ENCODE measurements at regions not wholly inside any gene's neighbourhood (a gene's known extent, or its start where the extent isn't known, plus 50 kb on each side); places are given as distances from the start of the nearest gene placed in this dataset.
A peak's percentile ranks its signal among the peaks of the same experiment; 100 is the strongest.

DNA sequence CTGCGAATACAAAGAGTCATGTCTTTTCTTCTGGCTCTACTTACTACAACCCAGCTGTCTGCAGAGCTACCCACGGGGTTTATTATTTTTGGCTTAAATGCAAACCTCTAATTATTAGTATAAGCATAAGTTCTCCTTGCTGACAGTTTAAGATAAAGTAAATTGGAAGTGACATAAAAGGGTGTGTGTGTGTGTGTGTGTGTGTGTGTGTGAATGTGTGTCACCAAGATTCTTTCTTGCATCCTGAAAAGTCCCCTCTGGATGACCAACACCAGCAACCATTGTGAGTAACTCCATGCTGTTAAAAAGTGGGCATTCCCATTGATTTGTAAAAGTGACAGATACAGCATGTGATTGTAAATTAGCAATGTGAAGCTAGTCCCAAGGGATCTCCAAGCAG lies 803.8 kb upstream of the ZNF608 start:
- H3K9ac ChIP-seq (replicated peaks; ENCODE audit: extremely low read depth, insufficient read depth, low read length), result peak overlapping the region; percentile 57
- peaks cover 30% of the 10 kb centered on the region for H3K4me1 ChIP-seq (ENCODE audit: control insufficient read depth, extremely low read depth, insufficient read depth, low read length)
- H3K4me3 ChIP-seq (replicated peaks in 1 of 3; ENCODE audit: insufficient read depth in 1 of 3, low read depth in 1 of 3, low read length in 3 of 3), result no peak overlapping the region
- H3K4me2 ChIP-seq (ENCODE audit: insufficient read depth, low read length), result peak overlapping the region; percentile 81
- H3K79me2 ChIP-seq (ENCODE audit: control insufficient read depth, insufficient read depth, low read length), result no peaks in the 10 kb centered on the region
- intact Hi-C loops (cut with micrococcal nuclease) (loop anchor here (1.0 to 10.0 kb wide), 10 partner anchors 9 to 1013 kb away; no protein-coding TSS in a partner anchor), dilution Hi-C loops (cut with MboI; ENCODE audit: extremely low pct_ligation_motif_present, low sequenced_read_pairs) (no loop called here)
- no peaks in the 10 kb centered on the region for H4K20me1 ChIP-seq (replicated peaks; ENCODE audit: control insufficient read depth, extremely low read depth, insufficient read depth, low read length)
- H2AFZ ChIP-seq (ENCODE audit: low read depth, low read length), result no peak overlapping the region
- TF ChIP-seq MYC (IDR thresholded peaks at IDR 0.05; ENCODE audit: low read depth, low read length) (no peak), EZH2 (IDR thresholded peaks at IDR 0.05; ENCODE audit: borderline replicate concordance, low read depth, low read length, severe bottlenecking) (no peak), FOS (IDR thresholded peaks at IDR 0.05; ENCODE audit: borderline replicate concordance, insufficient read depth, low read length) (peak; percentile 44), GATA2 (IDR thresholded peaks at IDR 0.05; ENCODE audit: insufficient read depth, insufficient read length, low read depth, low read length) (peak; percentile 85), POLR2A (IDR thresholded peaks at IDR 0.05; ENCODE audit: low read depth, low read length) (peak; percentile 66), POLR2AphosphoS5 (IDR thresholded peaks at IDR 0.05; ENCODE audit: insufficient read depth, low read depth, low read length) (peak; percentile 86), JUN (IDR thresholded peaks at IDR 0.05; ENCODE audit: borderline replicate concordance, insufficient read depth, insufficient read length, low read depth) (peak; percentile 43)
- TF ChIP-seq, protein P1, sequence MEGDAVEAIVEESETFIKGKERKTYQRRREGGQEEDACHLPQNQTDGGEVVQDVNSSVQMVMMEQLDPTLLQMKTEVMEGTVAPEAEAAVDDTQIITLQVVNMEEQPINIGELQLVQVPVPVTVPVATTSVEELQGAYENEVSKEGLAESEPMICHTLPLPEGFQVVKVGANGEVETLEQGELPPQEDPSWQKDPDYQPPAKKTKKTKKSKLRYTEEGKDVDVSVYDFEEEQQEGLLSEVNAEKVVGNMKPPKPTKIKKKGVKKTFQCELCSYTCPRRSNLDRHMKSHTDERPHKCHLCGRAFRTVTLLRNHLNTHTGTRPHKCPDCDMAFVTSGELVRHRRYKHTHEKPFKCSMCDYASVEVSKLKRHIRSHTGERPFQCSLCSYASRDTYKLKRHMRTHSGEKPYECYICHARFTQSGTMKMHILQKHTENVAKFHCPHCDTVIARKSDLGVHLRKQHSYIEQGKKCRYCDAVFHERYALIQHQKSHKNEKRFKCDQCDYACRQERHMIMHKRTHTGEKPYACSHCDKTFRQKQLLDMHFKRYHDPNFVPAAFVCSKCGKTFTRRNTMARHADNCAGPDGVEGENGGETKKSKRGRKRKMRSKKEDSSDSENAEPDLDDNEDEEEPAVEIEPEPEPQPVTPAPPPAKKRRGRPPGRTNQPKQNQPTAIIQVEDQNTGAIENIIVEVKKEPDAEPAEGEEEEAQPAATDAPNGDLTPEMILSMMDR (IDR thresholded peaks at IDR 0.05; ENCODE audit: extremely low read depth in 1 of 2, insufficient read depth in 1 of 2, low read depth in 1 of 2, low read length in 2 of 2), result no peak
- TF ChIP-seq, protein P2, sequence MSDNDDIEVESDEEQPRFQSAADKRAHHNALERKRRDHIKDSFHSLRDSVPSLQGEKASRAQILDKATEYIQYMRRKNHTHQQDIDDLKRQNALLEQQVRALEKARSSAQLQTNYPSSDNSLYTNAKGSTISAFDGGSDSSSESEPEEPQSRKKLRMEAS (IDR thresholded peaks at IDR 0.05; ENCODE audit: insufficient read depth, insufficient read length), result no peak
- H3K27ac ChIP-seq (ENCODE audit: insufficient read depth, low read depth, low read length), result peak overlapping the region; percentile 69
- BruUV-seq (replicated peaks), result no TSS peak
- H3K27me3 ChIP-seq (ENCODE audit: control insufficient read depth in 2 of 2, insufficient read depth in 2 of 2, low read length in 2 of 2), result no peaks in the 10 kb centered on the region
- DNase-seq (ENCODE audit: low read depth, low spot score) (peak; percentile 97), FAIRE-seq (peak; percentile 83)
- H3K36me3 ChIP-seq (ENCODE audit: control insufficient read depth in 2 of 2, extremely low read depth in 1 of 2, insufficient read depth in 2 of 2, low read length in 2 of 2), result no peaks in the 10 kb centered on the region
- POLR2A ChIA-PET, result interaction anchor here (0.6 to 0.7 kb wide), 2 partner anchors 137 to 140 kb away, joined by 3 to 4 read pairs; no protein-coding TSS in a partner anchor
- CTCF ChIA-PET, result interaction anchor here (0.7 to 4.0 kb wide), 3 partner anchors 9 to 815 kb away, joined by 3 to 19 read pairs (median 17); no protein-coding TSS in a partner anchor
- H3K9me3 ChIP-seq (replicated peaks; ENCODE audit: control insufficient read depth, insufficient read depth, low read length), result no peaks in the 10 kb centered on the region
- no peaks in the 10 kb centered on the region for H3K9me1 ChIP-seq (replicated peaks; ENCODE audit: control insufficient read depth, extremely low read depth, insufficient read depth, low read length)

Measured in endothelial cell of umbilical vein (primary cell).